CD4-positive, alpha-beta T cell treated with Interleukin-17A for 1 hour (primary cell): ENCODE measurements at regions not wholly inside any gene's neighbourhood (a gene's known extent, or its start where the extent isn't known, plus 50 kb on each side); places are given as distances from the start of the nearest gene placed in this dataset.

Experiments
- DNase-seq: peaks from one replicate; pipeline ENCODE4 v3.0.0-alpha.2; 2020

GRCh38 chr5:96282020-96282419 lies 151.0 kb downstream of the PCSK1 start:
- DNase-seq, result no peak

- DNase-seq, result no peak
Measured at GRCh38 chr5:96280946-96281393, 152.1 kb downstream of the PCSK1 start.

- peak; percentile 3 for DNase-seq
Measured at GRCh38 chr5:96279801-96280542, 153.1 kb downstream of the PCSK1 start.

GRCh38 chr5:96278981-96279380 lies 154.1 kb downstream of the PCSK1 start:
- no peak for DNase-seq

GRCh38 chr5:96275051-96275450 lies 158.0 kb downstream of the PCSK1 start:
- DNase-seq, result no peak

- no peak for DNase-seq
Measured at GRCh38 chr5:96265487-96265886, 167.6 kb downstream of the PCSK1 start.

- DNase-seq, result no peak
Measured at GRCh38 chr5:96264047-96264446, 169.0 kb downstream of the PCSK1 start.

- DNase-seq, result no peak
Measured at GRCh38 chr5:96262105-96262504, 170.9 kb downstream of the PCSK1 start.

- no peak for DNase-seq
Measured at GRCh38 chr5:96260009-96260408, 173.0 kb downstream of the PCSK1 start.

GRCh38 chr5:96259151-96259772 lies 173.8 kb downstream of the PCSK1 start:
- no peak for DNase-seq

GRCh38 chr5:96258692-96259091 lies 174.4 kb downstream of the PCSK1 start:
- DNase-seq, result no peak

GRCh38 chr5:96257904-96258303 lies 175.1 kb downstream of the PCSK1 start:
- no peak for DNase-seq

- DNase-seq, result no peak
Measured at GRCh38 chr5:96256795-96257470, 176.1 kb downstream of the PCSK1 start.

- DNase-seq, result no peak
Measured at GRCh38 chr5:96254980-96255691, 177.9 kb downstream of the PCSK1 start.

- no peak for DNase-seq
Measured at GRCh38 chr5:96253140-96253539, 179.9 kb downstream of the PCSK1 start.

- no peak for DNase-seq
Measured at GRCh38 chr5:96252596-96252995, 180.5 kb downstream of the PCSK1 start.

- DNase-seq, result no peak
Measured at GRCh38 chr5:96250782-96251181, 182.3 kb downstream of the PCSK1 start.

- DNase-seq, result no peak
Measured at GRCh38 chr5:96248131-96248530, 184.9 kb downstream of the PCSK1 start.

GRCh38 chr5:96247708-96248107 lies 185.3 kb downstream of the PCSK1 start:
- DNase-seq, result no peak

- no peak for DNase-seq
Measured at GRCh38 chr5:96247097-96247701, 185.8 kb downstream of the PCSK1 start.

GRCh38 chr5:96245140-96246091 lies 187.6 kb downstream of the PCSK1 start:
- DNase-seq, result no peak

GRCh38 chr5:96244696-96245095 lies 188.4 kb downstream of the PCSK1 start:
- DNase-seq, result no peak
